ENCODE measurements at regions not wholly inside any gene's neighbourhood (a gene's known extent, or its start where the extent isn't known, plus 50 kb on each side); places are given as distances from the start of the nearest gene placed in this dataset.

- TF ChIP-seq, protein P1, sequence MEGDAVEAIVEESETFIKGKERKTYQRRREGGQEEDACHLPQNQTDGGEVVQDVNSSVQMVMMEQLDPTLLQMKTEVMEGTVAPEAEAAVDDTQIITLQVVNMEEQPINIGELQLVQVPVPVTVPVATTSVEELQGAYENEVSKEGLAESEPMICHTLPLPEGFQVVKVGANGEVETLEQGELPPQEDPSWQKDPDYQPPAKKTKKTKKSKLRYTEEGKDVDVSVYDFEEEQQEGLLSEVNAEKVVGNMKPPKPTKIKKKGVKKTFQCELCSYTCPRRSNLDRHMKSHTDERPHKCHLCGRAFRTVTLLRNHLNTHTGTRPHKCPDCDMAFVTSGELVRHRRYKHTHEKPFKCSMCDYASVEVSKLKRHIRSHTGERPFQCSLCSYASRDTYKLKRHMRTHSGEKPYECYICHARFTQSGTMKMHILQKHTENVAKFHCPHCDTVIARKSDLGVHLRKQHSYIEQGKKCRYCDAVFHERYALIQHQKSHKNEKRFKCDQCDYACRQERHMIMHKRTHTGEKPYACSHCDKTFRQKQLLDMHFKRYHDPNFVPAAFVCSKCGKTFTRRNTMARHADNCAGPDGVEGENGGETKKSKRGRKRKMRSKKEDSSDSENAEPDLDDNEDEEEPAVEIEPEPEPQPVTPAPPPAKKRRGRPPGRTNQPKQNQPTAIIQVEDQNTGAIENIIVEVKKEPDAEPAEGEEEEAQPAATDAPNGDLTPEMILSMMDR (IDR thresholded peaks at IDR 0.05; ENCODE audit: extremely low read depth in 1 of 2, insufficient read depth in 1 of 2, low read depth in 1 of 2, low read length in 2 of 2), result no peak
- TF ChIP-seq JUN (IDR thresholded peaks at IDR 0.05; ENCODE audit: borderline replicate concordance, insufficient read depth, insufficient read length, low read depth) (no peak), POLR2AphosphoS5 (IDR thresholded peaks at IDR 0.05; ENCODE audit: insufficient read depth, low read depth, low read length) (no peak), MAX (IDR thresholded peaks at IDR 0.05; ENCODE audit: insufficient read depth, insufficient read length) (no peak), POLR2A (IDR thresholded peaks at IDR 0.05; ENCODE audit: low read depth, low read length) (no peak), EZH2 (IDR thresholded peaks at IDR 0.05; ENCODE audit: borderline replicate concordance, low read depth, low read length, severe bottlenecking) (no peak)
Observed at GRCh38 chr6:113584767-113585166, 272.4 kb upstream of the MARCKS start.

Measured in endothelial cell of umbilical vein (primary cell).